ENCODE measurements at regions not wholly inside any gene's neighbourhood (a gene's known extent, or its start where the extent isn't known, plus 50 kb on each side); places are given as distances from the start of the nearest gene placed in this dataset.

GRCh38 chr12:126648074-126648473, 1582.8 kb downstream of the AACS start (continued):
- TF ChIP-seq USF2 (IDR thresholded peaks at IDR 0.05; ENCODE audit: low read length): no peak
- TF ChIP-seq KDM5A (IDR thresholded peaks at IDR 0.05; ENCODE audit: low read length): no peak
- no peak for TF ChIP-seq SAP30 (IDR thresholded peaks at IDR 0.05; ENCODE audit: insufficient read depth, insufficient replicate concordance, low read length)
- no peak for TF ChIP-seq MAFK (IDR thresholded peaks at IDR 0.05; ENCODE audit: low read depth, low read length)
- TF ChIP-seq BRCA1 (IDR thresholded peaks at IDR 0.05; ENCODE audit: low read depth, low read length): no peak
- no peak for TF ChIP-seq KDM4A (IDR thresholded peaks at IDR 0.05; ENCODE audit: low read depth, low read length, severe bottlenecking)
- no peak for TF ChIP-seq CHD2 (IDR thresholded peaks at IDR 0.05; ENCODE audit: low read length)
